HG03159 (cell line): ENCODE measurements at regions not wholly inside any gene's neighbourhood (a gene's known extent, or its start where the extent isn't known, plus 50 kb on each side); places are given as distances from the start of the nearest gene placed in this dataset.
"Not testable (repeated sequence)": the region's sequence is repeated elsewhere in the genome, so short reads cannot be mapped to it uniquely, and the experiment has no call there.

Experiments
- ATAC-seq: cut with Tn5 transposase; IDR thresholded peaks from one replicate; pipeline ENCODE4 v1.9.1; 2021; ENCODE audit warnings: mild to moderate bottlenecking, moderate library complexity; ENCODE audit not compliant: unreplicated experiment

- ATAC-seq = no peak
These were observed 116.3 kb upstream of the SERPINE2 start for GRCh38 chr2:224155371-224155770.

- ATAC-seq = no peak
These were observed 112.7 kb upstream of the SERPINE2 start for GRCh38 chr2:224151680-224152310.

- no peak for ATAC-seq
These were observed 112.1 kb upstream of the SERPINE2 start for GRCh38 chr2:224151161-224151560.

- not testable (repeated sequence) for ATAC-seq
These were observed 109.0 kb upstream of the SERPINE2 start for GRCh38 chr2:224148058-224148457.

GRCh38 chr2:224147174-224147573, 108.1 kb upstream of the SERPINE2 start:
- ATAC-seq = no peak

- no peak for ATAC-seq
These were observed 107.5 kb upstream of the SERPINE2 start for GRCh38 chr2:224146356-224147160.

GRCh38 chr2:224145751-224146355, 106.8 kb upstream of the SERPINE2 start:
- ATAC-seq = no peak

GRCh38 chr2:224143526-224143925, 104.4 kb upstream of the SERPINE2 start:
- ATAC-seq = no peak

GRCh38 chr2:224142397-224143312, 103.6 kb upstream of the SERPINE2 start:
- ATAC-seq = no peak

- no peak for ATAC-seq
These were observed 102.2 kb upstream of the SERPINE2 start for GRCh38 chr2:224141304-224141703.

- ATAC-seq = no peak
These were observed 98.1 kb upstream of the SERPINE2 start for GRCh38 chr2:224137208-224137607.

GRCh38 chr2:224136396-224136795, 97.3 kb upstream of the SERPINE2 start:
- ATAC-seq = no peak

GRCh38 chr2:224135881-224136280, 96.8 kb upstream of the SERPINE2 start:
- ATAC-seq = no peak

- ATAC-seq = no peak
These were observed 95.1 kb upstream of the SERPINE2 start for GRCh38 chr2:224134003-224134734.

- no peak for ATAC-seq
These were observed 94.3 kb upstream of the SERPINE2 start for GRCh38 chr2:224133387-224133786.

GRCh38 chr2:224127871-224128501, 88.9 kb upstream of the SERPINE2 start:
- no peak for ATAC-seq

GRCh38 chr2:224126440-224126839, 87.4 kb upstream of the SERPINE2 start:
- ATAC-seq = no peak

- ATAC-seq = no peak
These were observed 86.9 kb upstream of the SERPINE2 start for GRCh38 chr2:224126003-224126402.

GRCh38 chr2:224122542-224122941, 83.5 kb upstream of the SERPINE2 start:
- ATAC-seq = no peak
